ENCODE measurements at regions not wholly inside any gene's neighbourhood (a gene's known extent, or its start where the extent isn't known, plus 50 kb on each side); places are given as distances from the start of the nearest gene placed in this dataset.

- no peak for DNase-seq
Observed at GRCh38 chr1:93815366-93816110, 63.5 kb downstream of the DNTTIP2 start.

- no peak for DNase-seq
Observed at GRCh38 chr1:93814795-93815340, 64.1 kb downstream of the DNTTIP2 start.

GRCh38 chr1:93814059-93814794 lies 64.8 kb downstream of the DNTTIP2 start:
- DNase-seq: peak; percentile 90

- no peak for DNase-seq
Observed at GRCh38 chr1:93813076-93813475, 65.9 kb downstream of the DNTTIP2 start.

- no peak for DNase-seq
Observed at GRCh38 chr1:93811326-93812065, 67.5 kb downstream of the DNTTIP2 start.

GRCh38 chr1:93810316-93810715 lies 68.7 kb downstream of the DNTTIP2 start:
- no peak for DNase-seq

GRCh38 chr1:93808871-93809270 lies 70.1 kb downstream of the DNTTIP2 start:
- DNase-seq: no peak

- no peak for DNase-seq
Observed at GRCh38 chr1:93807311-93807930, 71.6 kb downstream of the DNTTIP2 start.

- no peak for DNase-seq
Observed at GRCh38 chr1:93805027-93805610, 73.9 kb downstream of the DNTTIP2 start.

GRCh38 chr1:93804412-93804811 lies 74.6 kb downstream of the DNTTIP2 start:
- peak; percentile 15 for DNase-seq

GRCh38 chr1:93801471-93801870 lies 77.5 kb downstream of the DNTTIP2 start:
- no peak for DNase-seq

- no peak for DNase-seq
Observed at GRCh38 chr1:93800856-93801255, 78.2 kb downstream of the DNTTIP2 start.

GRCh38 chr1:93798291-93798690 lies 80.7 kb downstream of the DNTTIP2 start:
- no peak for DNase-seq

- no peak for DNase-seq
Observed at GRCh38 chr1:93784538-93784937, 94.5 kb downstream of the DNTTIP2 start.

GRCh38 chr1:93783876-93784275 lies 95.1 kb downstream of the DNTTIP2 start:
- DNase-seq: no peak

- DNase-seq: peak; percentile 83
Observed at GRCh38 chr1:93779540-93780165, 98.0 kb upstream of the BCAR3 start.

GRCh38 chr1:93778457-93778856 lies 96.8 kb upstream of the BCAR3 start:
- DNase-seq: no peak

- no peak for DNase-seq
Observed at GRCh38 chr1:93777255-93777654, 95.6 kb upstream of the BCAR3 start.

- DNase-seq: no peak
Observed at GRCh38 chr1:93776728-93777127, 95.1 kb upstream of the BCAR3 start.

GRCh38 chr1:93775224-93775623 lies 93.6 kb upstream of the BCAR3 start:
- no peak for DNase-seq

GRCh38 chr1:93774707-93775106 lies 93.1 kb upstream of the BCAR3 start:
- DNase-seq: peak; percentile 75
